Dedifferentiated amniotic fluid mesenchymal stem cell (primary cell): ENCODE measurements at regions not wholly inside any gene's neighbourhood (a gene's known extent, or its start where the extent isn't known, plus 50 kb on each side); places are given as distances from the start of the nearest gene placed in this dataset.
A peak's percentile ranks its signal among the peaks of the same experiment; 100 is the strongest.

Source experiments
- DNase-seq: peaks from one replicate; pipeline ENCODE4 v3.0.0-alpha.2; 2016; ENCODE audit errors: extremely low spot score

- no peak for DNase-seq
Measured at GRCh38 chr1:58430421-58431275, 115.9 kb downstream of the OMA1 start.

GRCh38 chr1:58426918-58427317 lies 119.6 kb downstream of the OMA1 start:
- DNase-seq, result no peak

- DNase-seq, result no peak
Measured at GRCh38 chr1:58422436-58422835, 124.1 kb downstream of the OMA1 start.

- no peak for DNase-seq
Measured at GRCh38 chr1:58418283-58419228, 128.0 kb downstream of the OMA1 start.

- peak; percentile 28 for DNase-seq
Measured at GRCh38 chr1:58412071-58412580, 134.4 kb downstream of the OMA1 start.

GRCh38 chr1:58409890-58410289 lies 136.6 kb downstream of the OMA1 start:
- DNase-seq, result no peak

- DNase-seq, result no peak
Measured at GRCh38 chr1:58409336-58409735, 137.2 kb downstream of the OMA1 start.

- no peak for DNase-seq
Measured at GRCh38 chr1:58406301-58407071, 140.0 kb downstream of the OMA1 start.

GRCh38 chr1:58405660-58406059 lies 140.9 kb downstream of the OMA1 start:
- DNase-seq, result no peak

GRCh38 chr1:58403894-58404293 lies 142.6 kb downstream of the OMA1 start:
- DNase-seq, result no peak

GRCh38 chr1:58402444-58402843 lies 144.1 kb downstream of the OMA1 start:
- DNase-seq, result no peak

- no peak for DNase-seq
Measured at GRCh38 chr1:58401991-58402390, 144.5 kb downstream of the OMA1 start.

GRCh38 chr1:58399176-58399575 lies 147.3 kb downstream of the OMA1 start:
- DNase-seq, result no peak

- DNase-seq, result no peak
Measured at GRCh38 chr1:58398714-58399113, 147.8 kb downstream of the OMA1 start.

- peak; percentile 16 for DNase-seq
Measured at GRCh38 chr1:58397187-58397820, 149.2 kb downstream of the OMA1 start.

GRCh38 chr1:58396150-58396549 lies 150.4 kb downstream of the OMA1 start:
- DNase-seq, result no peak

GRCh38 chr1:58395355-58395754 lies 151.2 kb downstream of the OMA1 start:
- DNase-seq, result peak; percentile 66

- no peak for DNase-seq
Measured at GRCh38 chr1:58392083-58392482, 154.4 kb downstream of the OMA1 start.

- no peak for DNase-seq
Measured at GRCh38 chr1:58391514-58391913, 155.0 kb downstream of the OMA1 start.

- DNase-seq, result no peak
Measured at GRCh38 chr1:58391056-58391455, 155.5 kb downstream of the OMA1 start.

- DNase-seq, result no peak
Measured at GRCh38 chr1:58390091-58390490, 156.4 kb downstream of the OMA1 start.
